ENCODE measurements at regions not wholly inside any gene's neighbourhood (a gene's known extent, or its start where the extent isn't known, plus 50 kb on each side); places are given as distances from the start of the nearest gene placed in this dataset.
A peak's percentile ranks its signal among the peaks of the same experiment; 100 is the strongest.
"Not testable (repeated sequence)": the region's sequence is repeated elsewhere in the genome, so short reads cannot be mapped to it uniquely, and the experiment has no call there.

DNA sequence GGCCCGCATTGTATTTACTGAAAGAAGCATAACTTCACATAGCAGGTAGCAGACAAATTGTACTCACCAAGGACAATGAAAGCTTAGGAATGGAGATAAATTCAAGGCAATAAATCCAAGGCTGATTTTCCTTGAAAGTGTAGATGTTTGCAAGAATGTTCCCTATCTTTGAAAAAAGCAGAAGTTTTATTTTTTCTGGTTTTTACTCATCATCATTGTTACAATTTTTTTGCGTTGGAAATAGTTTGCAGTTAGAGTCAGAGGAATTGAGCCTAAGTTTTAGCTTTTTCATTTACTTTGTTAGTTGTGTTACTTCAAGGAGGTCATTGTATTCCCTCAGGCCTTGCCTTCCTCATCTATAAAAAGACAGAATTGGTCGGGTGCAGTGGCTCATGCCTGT, 213.9 kb upstream of the TBL1XR1 start:
- H3K4me1 Mint-ChIP-seq (ENCODE audit: unreplicated experiment), result peaks cover 2% of the 10 kb centered on the region
- no peaks in the 10 kb centered on the region for H3K27me3 Mint-ChIP-seq (ENCODE audit: unreplicated experiment)
- no peak for DNase-seq (ENCODE audit: extremely low spot score, unreplicated experiment)
- no peak for TF ChIP-seq CTCF (IDR thresholded peaks at IDR 0.05)
- H3K36me3 Mint-ChIP-seq (ENCODE audit: unreplicated experiment), result no peaks in the 10 kb centered on the region
- H3K4me3 Mint-ChIP-seq (ENCODE audit: unreplicated experiment), result no peak overlapping the region
- no peaks in the 10 kb centered on the region for H3K9me3 Mint-ChIP-seq (ENCODE audit: unreplicated experiment)
- no peak overlapping the region for H3K27ac Mint-ChIP-seq (ENCODE audit: unreplicated experiment)

DNA sequence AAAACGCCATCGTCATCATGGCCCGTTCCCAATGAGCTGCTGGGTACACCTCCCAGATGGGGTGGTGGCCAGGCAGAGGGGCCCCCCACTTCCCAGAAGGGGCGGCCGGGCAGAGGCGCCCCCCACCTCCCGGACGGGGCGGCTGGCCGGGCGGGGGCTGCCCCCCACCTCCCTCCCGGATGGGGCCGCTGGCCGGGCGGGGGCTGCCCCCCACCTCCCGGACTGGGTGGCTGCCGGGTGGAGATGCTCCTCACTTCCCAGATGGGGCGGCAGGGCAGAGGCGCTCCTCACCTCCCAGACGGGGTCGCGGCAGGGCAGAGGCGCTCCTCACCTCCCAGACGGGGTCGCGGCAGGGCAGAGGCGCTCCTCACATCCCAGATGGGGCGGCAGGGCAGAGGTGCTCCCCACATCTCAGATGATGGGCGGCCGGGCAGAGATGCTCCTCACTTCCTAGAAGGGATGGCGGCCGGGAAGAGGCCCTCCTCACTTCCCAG, 215.4 kb upstream of the TBL1XR1 start:
- H3K27me3 Mint-ChIP-seq (ENCODE audit: unreplicated experiment); H3K36me3 Mint-ChIP-seq (ENCODE audit: unreplicated experiment); H3K27ac Mint-ChIP-seq (ENCODE audit: unreplicated experiment); H3K4me3 Mint-ChIP-seq (ENCODE audit: unreplicated experiment); H3K9me3 Mint-ChIP-seq (ENCODE audit: unreplicated experiment); DNase-seq (ENCODE audit: extremely low spot score, unreplicated experiment): not testable (repeated sequence)
- H3K4me1 Mint-ChIP-seq (ENCODE audit: unreplicated experiment), result peaks cover 11% of the 10 kb centered on the region

DNA sequence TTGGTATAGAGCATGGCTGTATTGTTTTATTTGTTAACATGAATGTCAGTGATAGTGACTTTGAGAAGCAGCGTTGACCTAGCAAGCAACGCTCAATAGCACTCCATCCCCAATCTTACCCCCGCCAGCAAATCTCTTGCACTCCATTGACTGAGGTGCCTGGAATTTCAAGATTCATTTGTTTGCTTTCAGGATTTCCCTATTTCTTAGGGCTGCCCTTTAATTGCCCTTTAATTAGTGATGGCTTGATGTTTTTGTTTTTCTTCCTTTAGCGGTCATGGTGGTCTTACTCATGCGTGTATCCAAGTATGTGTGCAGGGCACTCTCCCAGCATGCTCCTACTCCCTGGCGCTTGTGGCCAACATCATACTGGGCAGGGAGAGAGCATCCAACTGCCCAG, 216.8 kb upstream of the TBL1XR1 start:
- H3K36me3 Mint-ChIP-seq (ENCODE audit: unreplicated experiment), result no peaks in the 10 kb centered on the region
- H3K4me3 Mint-ChIP-seq (ENCODE audit: unreplicated experiment), result no peak overlapping the region
- no peaks in the 10 kb centered on the region for H3K9me3 Mint-ChIP-seq (ENCODE audit: unreplicated experiment)
- no peak for TF ChIP-seq CTCF (IDR thresholded peaks at IDR 0.05)
- H3K27me3 Mint-ChIP-seq (ENCODE audit: unreplicated experiment), result no peaks in the 10 kb centered on the region
- H3K4me1 Mint-ChIP-seq (ENCODE audit: unreplicated experiment), result peaks cover 21% of the 10 kb centered on the region
- no peak overlapping the region for H3K27ac Mint-ChIP-seq (ENCODE audit: unreplicated experiment)
- no peak for DNase-seq (ENCODE audit: extremely low spot score, unreplicated experiment)

DNA sequence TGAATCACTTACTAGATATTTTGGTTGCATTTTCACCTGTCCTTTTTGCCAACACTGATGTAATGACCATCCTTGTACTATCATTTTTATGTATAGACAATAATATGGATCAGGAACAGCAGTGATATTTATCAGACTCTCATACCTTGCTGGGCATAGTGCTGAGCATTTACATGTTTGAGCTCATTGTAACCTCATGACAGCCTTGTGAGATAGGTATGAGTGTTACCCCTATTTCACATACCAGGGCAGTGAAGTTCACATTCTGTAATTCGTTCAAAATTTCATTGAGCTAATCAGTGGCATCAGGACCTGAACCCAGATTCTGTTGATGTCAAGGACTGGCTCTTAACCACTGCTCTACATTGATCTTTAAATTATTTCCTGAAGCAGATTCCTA, 221.5 kb upstream of the TBL1XR1 start:
- H3K27ac Mint-ChIP-seq (ENCODE audit: unreplicated experiment), result no peak overlapping the region
- peaks cover 46% of the 10 kb centered on the region for H3K4me1 Mint-ChIP-seq (ENCODE audit: unreplicated experiment)
- DNase-seq (ENCODE audit: extremely low spot score, unreplicated experiment), result no peak
- TF ChIP-seq CTCF (IDR thresholded peaks at IDR 0.05), result no peak
- H3K4me3 Mint-ChIP-seq (ENCODE audit: unreplicated experiment), result no peak overlapping the region
- H3K36me3 Mint-ChIP-seq (ENCODE audit: unreplicated experiment), result no peaks in the 10 kb centered on the region
- no peaks in the 10 kb centered on the region for H3K27me3 Mint-ChIP-seq (ENCODE audit: unreplicated experiment)
- H3K9me3 Mint-ChIP-seq (ENCODE audit: unreplicated experiment), result no peaks in the 10 kb centered on the region

DNA sequence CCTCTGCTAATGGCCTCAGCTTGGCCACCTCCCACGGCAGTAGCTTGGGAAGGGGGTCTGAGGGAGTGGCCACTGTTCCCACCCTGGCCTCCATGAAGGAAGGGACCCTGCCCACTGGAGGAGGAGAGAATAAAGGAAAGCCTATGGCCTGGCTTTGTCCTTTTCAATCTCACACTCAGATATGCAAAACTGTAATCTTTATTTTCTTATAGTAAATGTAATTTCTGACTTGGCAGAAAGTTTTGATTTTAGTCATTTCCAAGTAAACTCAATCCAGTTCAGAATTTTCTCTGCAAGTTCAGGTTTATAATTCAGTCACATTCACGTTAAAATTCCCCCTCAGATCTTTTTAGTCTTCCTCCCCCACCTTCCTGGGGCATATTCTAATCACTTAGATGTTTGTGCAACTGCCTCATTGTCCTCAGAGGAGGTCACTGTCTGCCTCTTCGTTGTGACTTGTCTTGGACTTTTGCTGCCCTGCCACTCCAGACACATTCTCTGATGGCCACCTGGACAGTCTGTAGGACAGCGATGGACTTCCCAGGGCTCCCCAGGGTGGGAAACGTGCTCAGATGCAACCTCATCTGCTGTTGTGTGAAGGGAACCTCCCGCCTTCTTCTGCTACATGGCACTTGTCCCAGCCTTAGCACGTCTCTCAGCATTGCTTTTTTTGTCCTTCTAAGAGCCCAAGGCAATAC, 222.8 kb upstream of the TBL1XR1 start:
- Mint-ChIP-seq H3K27me3 (ENCODE audit: unreplicated experiment) (no peaks in the 10 kb centered on the region), H3K4me3 (ENCODE audit: unreplicated experiment) (no peak overlapping the region), H3K27ac (ENCODE audit: unreplicated experiment) (peak overlapping the region; percentile 85), H3K36me3 (ENCODE audit: unreplicated experiment) (no peaks in the 10 kb centered on the region), H3K9me3 (ENCODE audit: unreplicated experiment) (no peaks in the 10 kb centered on the region), H3K4me1 (ENCODE audit: unreplicated experiment) (peaks cover 49% of the 10 kb centered on the region)
- no peak for DNase-seq (ENCODE audit: extremely low spot score, unreplicated experiment)
- TF ChIP-seq CTCF (IDR thresholded peaks at IDR 0.05), result no peak
